Fibroblast of the aortic adventitia (primary cell): ENCODE measurements at regions not wholly inside any gene's neighbourhood (a gene's known extent, or its start where the extent isn't known, plus 50 kb on each side); places are given as distances from the start of the nearest gene placed in this dataset.

Experiments
- DNase-seq: peaks from one replicate; pipeline ENCODE4 v3.0.0-alpha.2; 2010; ENCODE audit warnings: low read depth
- H3K4me3 ChIP-seq: 2 replicates; pipeline ENCODE4 v1.5.1; 2011; ENCODE audit warnings: low read depth, mild to moderate bottlenecking, control low read depth, low read length, moderate library complexity
- CTCF ChIP-seq: IDR thresholded peaks from 2 replicates; pipeline ENCODE4 v1.5.1; 2011; ENCODE audit warnings: mild to moderate bottlenecking, low read length, control low read depth, inconsistent platforms; ENCODE audit not compliant: insufficient read depth

- no peak for TF ChIP-seq CTCF
- no peak for DNase-seq
- no peak overlapping the region for H3K4me3 ChIP-seq
These were observed 348.6 kb downstream of the SEC14L1 start for GRCh38 chr17:77489239-77489892.

DNA sequence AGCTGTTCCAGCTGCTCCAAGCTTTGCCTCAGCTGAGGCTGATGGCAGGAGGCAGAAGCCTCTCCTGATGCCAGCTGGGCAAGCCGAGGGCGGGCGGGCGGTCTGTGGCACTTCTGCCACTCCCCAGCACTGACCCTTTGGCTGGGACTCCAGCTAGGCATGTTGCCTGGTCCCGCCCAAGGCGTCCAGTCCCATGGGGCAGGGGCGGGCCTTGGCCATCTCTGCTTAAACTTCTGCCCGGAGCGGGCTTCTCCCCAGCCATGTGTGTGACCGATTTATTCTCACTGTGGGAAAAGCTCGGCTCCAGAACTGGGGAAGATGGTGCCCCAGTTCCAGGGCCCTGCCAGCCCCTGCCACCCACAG lies 349.1 kb downstream of the SEC14L1 start:
- no peak for TF ChIP-seq CTCF
- H3K4me3 ChIP-seq, result no peak overlapping the region
- DNase-seq, result peak; percentile 70

DNA sequence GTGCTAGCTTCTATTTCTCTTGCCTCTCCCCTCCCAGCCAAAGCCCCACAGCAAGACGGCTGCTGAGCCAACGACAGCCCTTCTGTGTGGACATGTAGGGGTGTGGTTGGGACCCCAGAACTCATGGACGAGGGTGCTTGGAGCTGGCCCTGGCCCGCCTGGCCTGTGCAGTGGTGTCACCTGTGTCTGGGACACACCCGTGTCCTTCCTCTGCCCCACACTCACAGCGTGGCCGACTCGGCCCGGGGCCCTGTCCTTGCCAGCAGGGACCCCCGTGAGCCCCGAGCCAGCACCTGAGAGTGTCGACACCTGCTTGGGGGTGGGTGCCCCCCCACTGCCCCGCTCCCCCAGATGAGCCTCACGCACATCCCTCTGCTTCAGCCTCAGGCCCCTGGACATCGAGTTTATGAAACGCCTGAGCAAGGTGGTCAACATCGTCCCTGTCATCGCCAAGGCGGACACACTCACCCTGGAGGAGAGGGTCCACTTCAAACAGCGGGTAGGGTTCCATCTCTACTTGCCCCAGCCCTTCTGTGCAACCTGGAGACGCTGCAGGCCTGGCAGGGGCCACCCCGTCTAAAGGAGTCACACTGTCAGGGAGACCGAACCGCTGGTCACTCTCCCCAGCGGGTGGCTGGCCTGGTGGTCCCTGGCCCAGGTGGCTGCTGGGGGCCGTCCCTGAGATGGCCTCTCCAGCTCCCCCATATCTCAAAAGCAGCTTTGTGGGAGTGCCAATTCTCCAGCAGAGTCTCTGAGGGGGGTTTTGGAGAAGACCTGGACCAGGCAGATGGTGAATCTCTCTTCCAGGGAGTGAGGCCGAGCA lies 349.8 kb downstream of the SEC14L1 start:
- TF ChIP-seq CTCF, result no peak
- DNase-seq, result no peak

DNA sequence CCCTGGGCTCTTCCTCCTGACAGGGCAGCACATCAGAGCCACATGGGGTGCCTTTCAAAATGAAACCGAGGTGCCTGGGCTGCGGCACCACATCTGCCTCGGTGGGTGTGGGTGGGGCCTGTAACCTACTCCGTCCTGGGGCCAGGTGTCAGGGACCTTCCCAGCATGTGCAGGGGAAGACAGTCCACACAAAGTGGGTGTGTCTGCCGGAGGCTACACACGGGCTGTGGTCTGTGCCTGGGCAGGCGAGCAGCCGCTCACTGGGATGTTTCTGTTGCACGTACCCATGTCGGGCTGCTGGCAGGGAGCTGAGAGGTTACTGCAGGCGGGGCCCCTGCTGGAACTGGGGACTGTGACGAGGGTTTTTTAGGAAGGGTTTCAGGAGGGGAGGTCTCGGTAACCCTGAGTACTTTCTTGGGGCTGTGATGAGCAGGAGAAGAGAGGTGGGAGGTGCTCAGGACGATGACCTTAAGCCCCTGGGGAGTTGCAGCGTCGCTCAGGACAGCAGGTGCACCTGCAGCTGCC lies 351.2 kb downstream of the SEC14L1 start:
- H3K4me3 ChIP-seq, result no peak overlapping the region
- TF ChIP-seq CTCF, result no peak
- DNase-seq, result no peak

More for the DNA sequence above, 349.8 kb downstream of the SEC14L1 start:
- H3K4me3 ChIP-seq, result no peak overlapping the region

DNA sequence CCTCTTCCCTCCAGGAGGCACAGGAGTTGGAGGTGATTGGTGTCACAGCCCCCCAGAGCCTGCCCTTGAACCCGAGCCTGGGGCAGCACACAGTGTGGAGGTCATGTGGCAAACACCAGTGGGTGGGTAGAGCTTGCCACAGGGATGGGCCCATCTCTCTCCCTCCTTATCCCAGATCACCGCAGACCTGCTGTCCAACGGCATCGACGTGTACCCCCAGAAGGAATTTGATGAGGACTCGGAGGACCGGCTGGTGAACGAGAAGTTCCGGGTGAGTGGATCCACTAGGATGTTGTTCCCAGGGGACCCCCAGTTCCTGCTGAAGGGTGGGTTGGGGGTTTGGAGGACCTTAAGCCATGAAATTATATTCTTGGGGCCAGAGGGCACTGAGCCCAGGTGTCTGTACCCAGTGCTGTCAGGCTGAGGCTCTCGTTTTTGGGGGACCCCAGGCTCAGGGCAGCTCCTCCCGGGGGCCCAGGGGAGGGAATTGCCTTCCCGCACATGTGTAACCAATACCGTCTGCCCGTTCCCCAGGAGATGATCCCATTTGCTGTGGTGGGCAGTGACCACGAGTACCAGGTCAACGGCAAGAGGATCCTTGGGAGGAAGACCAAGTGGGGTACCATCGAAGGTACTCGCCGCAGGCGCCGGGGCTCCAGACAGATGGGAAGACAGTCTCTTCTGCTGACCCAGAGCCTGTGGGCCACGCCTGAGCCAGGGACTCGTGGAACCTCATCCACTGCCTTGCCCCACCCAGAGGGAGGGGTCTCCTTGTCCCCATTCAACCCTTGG lies 351.9 kb downstream of the SEC14L1 start:
- no peak for TF ChIP-seq CTCF
- H3K4me3 ChIP-seq, result no peak overlapping the region
- no peak for DNase-seq

- H3K4me3 ChIP-seq, result no peak overlapping the region
- no peak for TF ChIP-seq CTCF
- no peak for DNase-seq
These were observed 352.6 kb downstream of the SEC14L1 start for GRCh38 chr17:77493238-77493820.
